LNCAP (cell line): ENCODE measurements at regions not wholly inside any gene's neighbourhood (a gene's known extent, or its start where the extent isn't known, plus 50 kb on each side); places are given as distances from the start of the nearest gene placed in this dataset.

Experiments
- CTCF ChIP-seq: fragments of 450-650 bp; IDR thresholded peaks from 2 replicates; pipeline ENCODE4 v1.5.1; 2017; ENCODE audit warnings: mild to moderate bottlenecking

- TF ChIP-seq CTCF, result no peak
Observed at GRCh38 chr1:239558559-239558958, 172.2 kb downstream of the CHRM3 start.

DNA sequence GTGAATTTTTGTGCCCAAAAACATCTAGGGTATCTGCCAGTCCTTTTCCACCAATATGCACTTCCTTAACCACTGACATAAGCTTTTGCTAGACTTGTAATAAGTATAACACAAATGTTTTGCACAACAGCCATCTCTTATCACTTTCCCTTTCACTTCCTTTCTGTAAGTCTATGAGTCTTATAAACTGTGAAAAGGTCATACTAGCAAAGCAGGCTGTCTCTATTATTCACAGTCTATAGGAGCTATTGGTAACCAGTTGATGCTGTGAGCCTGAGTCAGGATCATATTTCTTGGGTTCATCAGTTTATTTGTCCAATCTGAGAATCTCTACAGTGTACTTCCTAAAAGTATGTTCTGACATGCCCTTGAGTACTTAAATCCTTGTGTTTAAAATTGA lies 172.6 kb downstream of the CHRM3 start:
- no peak for TF ChIP-seq CTCF

GRCh38 chr1:239560921-239561320 lies 174.6 kb downstream of the CHRM3 start:
- no peak for TF ChIP-seq CTCF

- TF ChIP-seq CTCF, result no peak
Observed at GRCh38 chr1:239562095-239562494, 175.7 kb downstream of the CHRM3 start.

DNA sequence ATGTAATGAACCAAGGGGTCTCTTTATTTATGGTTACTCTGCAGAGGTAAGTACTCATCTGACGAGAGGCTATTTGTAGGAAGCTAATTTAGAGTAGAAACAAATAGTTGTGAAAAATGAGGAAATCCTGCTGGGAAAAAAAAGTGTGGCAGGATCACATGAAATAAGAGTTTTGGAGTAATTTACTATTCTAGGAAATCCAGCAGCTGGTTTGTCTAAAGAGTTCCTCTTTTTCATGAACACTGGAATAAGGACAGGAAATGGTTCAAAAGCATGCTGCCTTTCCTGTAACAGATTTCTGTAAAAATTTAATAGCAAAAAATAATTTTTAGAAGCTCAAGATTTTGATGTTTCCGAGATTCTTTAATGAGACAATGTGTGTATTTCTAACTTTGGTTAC lies 177.3 kb downstream of the CHRM3 start:
- TF ChIP-seq CTCF, result no peak

GRCh38 chr1:239566074-239566473 lies 179.7 kb downstream of the CHRM3 start:
- TF ChIP-seq CTCF, result no peak

- TF ChIP-seq CTCF, result no peak
Observed at GRCh38 chr1:239570878-239571277, 184.5 kb downstream of the CHRM3 start.

DNA sequence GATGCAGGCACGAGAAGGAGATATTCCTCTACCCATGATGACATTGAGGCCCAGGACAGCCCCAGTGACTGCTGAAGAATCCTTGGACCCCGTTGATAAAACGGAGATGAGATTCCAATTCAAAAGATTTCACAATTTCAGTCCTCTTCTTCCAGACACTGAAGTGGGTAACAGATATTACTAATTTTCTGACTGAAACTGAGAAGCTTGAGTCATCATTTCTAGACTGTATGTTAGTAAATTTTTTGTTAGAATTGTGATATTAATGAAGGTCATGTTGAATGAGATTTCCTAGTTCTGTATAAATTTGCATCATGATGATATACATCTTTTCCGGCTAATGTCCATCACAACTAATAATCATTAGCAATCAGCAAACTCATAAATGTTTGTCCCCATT lies 185.8 kb downstream of the CHRM3 start:
- TF ChIP-seq CTCF, result no peak
